Islet of Langerhans (tissue), 1 donor: ENCODE measurements at regions not wholly inside any gene's neighbourhood (a gene's known extent, or its start where the extent isn't known, plus 50 kb on each side); places are given as distances from the start of the nearest gene placed in this dataset.

Experiments
- FAIRE-seq: peaks from one replicate; lab custom pipeline; 2011; peaks lifted over from hg19 to GRCh38; lab: Jason Lieb, UNC

- no peak for FAIRE-seq
Observed at GRCh38 chr9:135320331-135320730, 159.3 kb upstream of the PPP1R26 start.

GRCh38 chr9:135320943-135321342, 158.6 kb upstream of the PPP1R26 start:
- FAIRE-seq: no peak

GRCh38 chr9:135321580-135321979, 158.0 kb upstream of the PPP1R26 start:
- no peak for FAIRE-seq

GRCh38 chr9:135324329-135324728, 155.3 kb upstream of the PPP1R26 start:
- FAIRE-seq: no peak

GRCh38 chr9:135326141-135326540, 153.4 kb upstream of the PPP1R26 start:
- FAIRE-seq: no peak

- FAIRE-seq: no peak
Observed at GRCh38 chr9:135326633-135327152, 152.9 kb upstream of the PPP1R26 start.

- FAIRE-seq: no peak
Observed at GRCh38 chr9:135328485-135329417, 150.8 kb upstream of the PPP1R26 start.

- no peak for FAIRE-seq
Observed at GRCh38 chr9:135329571-135330306, 149.8 kb upstream of the PPP1R26 start.

- FAIRE-seq: no peak
Observed at GRCh38 chr9:135330307-135330631, 149.3 kb upstream of the PPP1R26 start.

GRCh38 chr9:135330685-135331590, 148.6 kb upstream of the PPP1R26 start:
- no peak for FAIRE-seq

GRCh38 chr9:135332516-135332915, 147.1 kb upstream of the PPP1R26 start:
- FAIRE-seq: no peak

GRCh38 chr9:135332979-135333748, 146.4 kb upstream of the PPP1R26 start:
- FAIRE-seq: no peak

GRCh38 chr9:135334953-135335460, 144.6 kb upstream of the PPP1R26 start:
- FAIRE-seq: no peak

- no peak for FAIRE-seq
Observed at GRCh38 chr9:135335691-135336181, 143.8 kb upstream of the PPP1R26 start.

GRCh38 chr9:135336722-135337527, 142.7 kb upstream of the PPP1R26 start:
- no peak for FAIRE-seq

GRCh38 chr9:135338546-135338945, 141.0 kb upstream of the PPP1R26 start:
- no peak for FAIRE-seq

- FAIRE-seq: no peak
Observed at GRCh38 chr9:135339378-135339973, 140.1 kb upstream of the PPP1R26 start.

- no peak for FAIRE-seq
Observed at GRCh38 chr9:135340143-135340655, 139.4 kb upstream of the PPP1R26 start.

- FAIRE-seq: no peak
Observed at GRCh38 chr9:135340726-135341475, 138.7 kb upstream of the PPP1R26 start.
